SIG-M5 treated with dmso at 0.1 percent for 504 hours (cell line): ENCODE measurements at regions not wholly inside any gene's neighbourhood (a gene's known extent, or its start where the extent isn't known, plus 50 kb on each side); places are given as distances from the start of the nearest gene placed in this dataset.
"Not testable (repeated sequence)": the region's sequence is repeated elsewhere in the genome, so short reads cannot be mapped to it uniquely, and the experiment has no call there.

Source experiments
- DNase-seq: peaks from one replicate; lab custom pipeline; 2025; ENCODE audit not compliant: unreplicated experiment; lab: John Stamatoyannopoulos, UW

GRCh38 chr14:53430870-53431269, 277.7 kb upstream of the DDHD1 start:
- no peak for DNase-seq

GRCh38 chr14:53412819-53413675, 259.9 kb upstream of the DDHD1 start:
- peak; percentile 8 for DNase-seq

GRCh38 chr14:53411125-53411524, 258.0 kb upstream of the DDHD1 start:
- DNase-seq, result no peak

GRCh38 chr14:53409969-53410368, 256.8 kb upstream of the DDHD1 start:
- DNase-seq, result no peak

GRCh38 chr14:53409289-53409688, 256.2 kb upstream of the DDHD1 start:
- no peak for DNase-seq

GRCh38 chr14:53408175-53408879, 255.2 kb upstream of the DDHD1 start:
- DNase-seq, result no peak

- no peak for DNase-seq
Observed at GRCh38 chr14:53406519-53406918, 253.4 kb upstream of the DDHD1 start.

- no peak for DNase-seq
Observed at GRCh38 chr14:53401646-53402045, 248.5 kb upstream of the DDHD1 start.

- no peak for DNase-seq
Observed at GRCh38 chr14:53399057-53399456, 245.9 kb upstream of the DDHD1 start.

- DNase-seq, result no peak
Observed at GRCh38 chr14:53398616-53399015, 245.5 kb upstream of the DDHD1 start.

- DNase-seq, result not testable (repeated sequence)
Observed at GRCh38 chr14:53395267-53395666, 242.1 kb upstream of the DDHD1 start.

GRCh38 chr14:53391631-53392285, 238.6 kb upstream of the DDHD1 start:
- no peak for DNase-seq

GRCh38 chr14:53391156-53391555, 238.0 kb upstream of the DDHD1 start:
- DNase-seq, result no peak

GRCh38 chr14:53390008-53390407, 236.9 kb upstream of the DDHD1 start:
- no peak for DNase-seq

GRCh38 chr14:53389202-53389601, 236.1 kb upstream of the DDHD1 start:
- DNase-seq, result no peak

- DNase-seq, result no peak
Observed at GRCh38 chr14:53386362-53386761, 233.2 kb upstream of the DDHD1 start.

GRCh38 chr14:53384536-53384935, 231.4 kb upstream of the DDHD1 start:
- no peak for DNase-seq

- no peak for DNase-seq
Observed at GRCh38 chr14:53384073-53384472, 230.9 kb upstream of the DDHD1 start.

- no peak for DNase-seq
Observed at GRCh38 chr14:53381895-53382294, 228.8 kb upstream of the DDHD1 start.

- DNase-seq, result no peak
Observed at GRCh38 chr14:53380867-53381225, 227.7 kb upstream of the DDHD1 start.

- DNase-seq, result no peak
Observed at GRCh38 chr14:53380052-53380866, 227.1 kb upstream of the DDHD1 start.
